Testis (tissue), 2 donors: ENCODE measurements at regions not wholly inside any gene's neighbourhood (a gene's known extent, or its start where the extent isn't known, plus 50 kb on each side); places are given as distances from the start of the nearest gene placed in this dataset.

Experiments
- DNase-seq: peaks from one replicate; pipeline ENCODE4 v3.0.0-alpha.2; 2019
- H3K27ac ChIP-seq, 2 donors: fragments of 200-600 bp; sonication (generic); one replicate each; pipeline ENCODE4 v1.5.1; 2019
- H3K27me3 ChIP-seq: fragments of 200-600 bp; sonication (generic); one replicate; pipeline ENCODE4 v1.5.1; 2019
- H3K36me3 ChIP-seq: fragments of 200-600 bp; sonication (generic); one replicate; pipeline ENCODE4 v1.5.1; 2017; ENCODE audit warnings: low read depth; ENCODE audit errors: missing control alignments
- H3K4me1 ChIP-seq: fragments of 200-600 bp; sonication (generic); one replicate; pipeline ENCODE4 v1.5.1; 2019
- H3K4me3 ChIP-seq, 2 donors: fragments of 200-600 bp; sonication (generic); one replicate each; pipeline ENCODE4 v1.5.1; 2017 to 2019
- H3K9me3 ChIP-seq: fragments of 200-600 bp; sonication (generic); one replicate; pipeline ENCODE4 v1.5.1; 2017
- CTCF ChIP-seq, 3 experiments: fragments of 450-650 bp in 2 of 3; fragments of 200-600 bp in 1 of 3; sonication (generic) in 1 of 3; IDR thresholded peaks; one replicate each; pipeline ENCODE4 v1.5.1; 2016 to 2019; ENCODE audit warnings: antibody characterized with exemption in 3 of 3, mild to moderate bottlenecking in 2 of 3, moderate library complexity in 1 of 3
- POLR2A ChIP-seq: fragments of 450-650 bp; IDR thresholded peaks from one replicate; pipeline ENCODE4 v1.6.1; 2017; ENCODE audit warnings: antibody characterized with exemption, mild to moderate bottlenecking, moderate library complexity
- WGBS, 2 donors: methylation state at CpG; one replicate each; pipeline ENCODE4 v1.1.5; 2018; 5-methylcytosine and 5-hydroxymethylcytosine counted together
- intact Hi-C: fragments of 100-400 bp; cut with DNase I; formaldehyde crosslinking; loops from one replicate; pipeline ENCODE4 v1.15.1; 2023; ENCODE audit warnings: low total_unique reads

DNA sequence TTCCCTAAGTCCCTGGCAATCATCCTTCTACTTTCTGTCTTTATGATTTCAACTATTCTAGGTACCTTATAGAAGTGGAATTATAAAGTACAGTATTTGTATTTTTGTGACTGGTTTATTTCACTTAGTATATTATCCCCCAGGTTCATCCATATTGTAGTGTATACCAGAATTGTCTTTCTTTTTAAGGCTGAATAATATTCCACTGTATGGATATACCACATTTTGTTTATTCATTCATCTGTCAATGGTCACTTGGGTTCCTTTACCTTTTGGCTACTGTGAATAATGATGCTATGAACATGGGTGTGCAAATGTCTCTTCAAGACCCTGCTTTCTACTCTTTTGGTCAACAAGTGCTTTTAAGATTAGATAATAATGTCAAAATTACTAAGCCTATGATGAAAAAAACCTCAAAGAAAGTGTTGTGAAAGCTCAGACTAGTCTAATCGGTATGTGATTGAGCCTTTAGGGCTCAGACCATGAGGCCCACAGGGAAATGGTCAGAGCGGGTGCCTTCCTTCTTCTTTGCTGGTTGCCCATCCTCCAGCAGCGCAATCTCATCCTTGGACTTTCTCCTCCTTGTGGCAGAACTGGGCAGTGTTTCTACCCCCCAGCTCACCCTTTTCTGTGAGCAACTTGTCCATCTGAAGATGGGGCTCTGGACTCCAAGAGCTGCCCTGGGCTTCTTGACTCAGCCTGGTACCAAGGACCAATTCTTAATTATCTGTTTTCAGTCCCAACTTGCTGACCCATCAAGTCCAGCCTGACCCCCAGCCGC lies 105.4 kb downstream of the TTC8 start:
- H3K4me1 ChIP-seq: no peaks in the 10 kb centered on the region
- H3K27ac ChIP-seq: no peak overlapping the region
- no peaks in the 10 kb centered on the region for H3K27me3 ChIP-seq
- intact Hi-C loops: no loop called here
- no peak for DNase-seq
- no peaks in the 10 kb centered on the region for H3K9me3 ChIP-seq
- no peak overlapping the region for H3K4me3 ChIP-seq
- H3K36me3 ChIP-seq: no peaks in the 10 kb centered on the region
- 87 to 96% methylated on average over 4 of the region's 4 CpGs for WGBS, 2 donors
- TF ChIP-seq POLR2A (no peak), CTCF (IDR thresholded peaks at IDR 0.05) (no peak)

DNA sequence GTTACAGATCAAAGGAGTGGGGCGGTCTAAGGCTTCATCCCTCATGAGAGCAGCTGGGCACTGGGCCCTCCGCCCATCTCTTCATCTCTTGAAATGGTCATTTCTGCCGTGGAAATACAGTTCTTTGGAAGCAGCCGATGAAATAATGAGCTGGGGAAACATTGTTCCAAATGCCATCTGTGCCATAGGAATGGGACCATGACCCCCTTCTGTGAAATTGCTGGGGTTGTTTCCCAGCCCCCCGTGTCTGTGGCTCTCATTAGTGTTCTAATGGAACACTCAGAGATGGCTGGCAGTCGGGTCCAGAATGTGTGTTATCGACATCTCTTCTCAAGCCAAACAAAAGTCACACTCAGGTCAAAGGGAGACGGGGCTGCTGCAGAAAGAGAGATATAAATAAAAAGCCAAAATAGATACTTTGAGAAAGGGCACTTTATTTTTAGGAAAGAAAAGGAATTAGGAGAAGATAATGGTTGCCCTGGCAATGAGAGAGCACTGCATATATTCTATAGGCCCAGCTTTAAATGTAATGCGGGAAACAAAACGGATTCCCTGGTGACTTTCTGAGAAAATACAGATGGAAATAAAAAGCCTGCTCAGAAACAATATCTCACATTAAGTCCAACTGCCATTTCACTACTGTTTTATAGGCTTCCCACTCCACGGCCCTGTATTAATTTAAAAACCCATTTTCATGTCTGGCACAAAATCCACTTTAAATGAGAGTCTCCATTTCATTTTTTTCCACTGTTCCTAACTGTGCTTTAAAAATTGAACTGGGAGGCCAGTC lies 107.1 kb downstream of the TTC8 start:
- no peak for DNase-seq
- Histone ChIP-seq H3K4me1 (no peaks in the 10 kb centered on the region), H3K27me3 (no peaks in the 10 kb centered on the region), H3K9me3 (no peaks in the 10 kb centered on the region), H3K27ac (no peak overlapping the region), H3K36me3 (no peaks in the 10 kb centered on the region), H3K4me3 (no peak overlapping the region)
- TF ChIP-seq POLR2A (no peak), CTCF (IDR thresholded peaks at IDR 0.05) (no peak)
- intact Hi-C loops: no loop called here
- WGBS, 2 donors: 73 to 75% methylated on average over 11 of the region's 11 CpGs

- 38 to 73% methylated on average over 1 of the region's 1 CpG for WGBS, 2 donors
- H3K36me3 ChIP-seq: no peaks in the 10 kb centered on the region
- H3K27me3 ChIP-seq: no peaks in the 10 kb centered on the region
- no peak overlapping the region for H3K4me3 ChIP-seq
- H3K9me3 ChIP-seq: no peaks in the 10 kb centered on the region
- H3K4me1 ChIP-seq: no peaks in the 10 kb centered on the region
- TF ChIP-seq CTCF (IDR thresholded peaks at IDR 0.05): no peak
- TF ChIP-seq POLR2A: no peak
- no peak overlapping the region for H3K27ac ChIP-seq
- intact Hi-C loops: no loop called here
- no peak for DNase-seq
Observed at GRCh38 chr14:88933191-88933590, 108.7 kb downstream of the TTC8 start.

- Histone ChIP-seq H3K27ac (no peak overlapping the region), H3K4me1 (no peaks in the 10 kb centered on the region), H3K27me3 (no peaks in the 10 kb centered on the region), H3K36me3 (no peaks in the 10 kb centered on the region), H3K4me3 (no peak overlapping the region), H3K9me3 (no peaks in the 10 kb centered on the region)
- no peak for DNase-seq
- TF ChIP-seq POLR2A (no peak), CTCF (IDR thresholded peaks at IDR 0.05) (no peak)
- WGBS, 2 donors: 40 to 47% methylated on average over 3 of the region's 3 CpGs
- intact Hi-C loops: no loop called here
Observed at GRCh38 chr14:88934351-88934806, 109.9 kb downstream of the TTC8 start.
